Esophagus squamous epithelium (tissue), 4 donors: ENCODE measurements at regions not wholly inside any gene's neighbourhood (a gene's known extent, or its start where the extent isn't known, plus 50 kb on each side); places are given as distances from the start of the nearest gene placed in this dataset.

Experiments used
- CTCF ChIP-seq, 6 experiments: fragments of 450-650 bp in 4 of 6; fragments of 200-600 bp in 2 of 6; sonication (generic) in 2 of 6; IDR thresholded peaks; one replicate each; pipeline ENCODE4 v1.5.1; 2016 to 2019; ENCODE audit warnings: antibody characterized with exemption in 6 of 6, mild to moderate bottlenecking in 4 of 6, moderate library complexity in 4 of 6
- POLR2A ChIP-seq, 4 donors: fragments of 450-650 bp; IDR thresholded peaks; one replicate each; pipeline ENCODE4 v1.6.1; 2017; ENCODE audit warnings: antibody characterized with exemption in 4 of 4, mild to moderate bottlenecking in 4 of 4, moderate library complexity in 3 of 4

- TF ChIP-seq POLR2A (IDR thresholded peaks at IDR 0.05), result no peak
- TF ChIP-seq CTCF (IDR thresholded peaks at IDR 0.05), result no peak
Observed at GRCh38 chr2:175823002-175823706, 178.9 kb downstream of the LNPK start.
